MM.1S (cell line): ENCODE measurements at regions not wholly inside any gene's neighbourhood (a gene's known extent, or its start where the extent isn't known, plus 50 kb on each side); places are given as distances from the start of the nearest gene placed in this dataset.
A peak's percentile ranks its signal among the peaks of the same experiment; 100 is the strongest.

ENCODE experiments used
- DNase-seq: peaks from one replicate; pipeline ENCODE4 v3.0.0-alpha.2; 2015
- H2AFZ ChIP-seq: fragments of 300-600 bp; sonication (generic); 2 replicates; pipeline ENCODE4 v1.6.0; 2016; ENCODE audit warnings: antibody characterized with exemption, low read length
- H3F3A ChIP-seq: fragments of 300-600 bp; sonication (generic); 2 replicates; pipeline ENCODE4 v1.6.1; 2016; ENCODE audit warnings: mild to moderate bottlenecking, antibody characterized with exemption, low read length, moderate library complexity, mixed read lengths; ENCODE audit not compliant: insufficient read depth
- H3K27ac ChIP-seq: fragments of 300-600 bp; sonication (generic); 2 replicates; pipeline ENCODE4 v1.5.1; 2016; ENCODE audit warnings: mild to moderate bottlenecking, low read length
- H3K27me3 ChIP-seq: fragments of 300-600 bp; sonication (generic); replicated peaks from 2 replicates; pipeline ENCODE4 v1.6.0; 2016; ENCODE audit warnings: low read length; ENCODE audit not compliant: insufficient read depth
- H3K36me3 ChIP-seq: fragments of 300-600 bp; sonication (generic); replicated peaks from 2 replicates; pipeline ENCODE4 v1.6.1; 2016; ENCODE audit warnings: mild to moderate bottlenecking, low read length, mixed read lengths; ENCODE audit not compliant: insufficient read depth
- H3K4me1 ChIP-seq: fragments of 300-600 bp; sonication (generic); 2 replicates; pipeline ENCODE4 v1.6.1; 2016; ENCODE audit warnings: low read length, mixed read lengths
- H3K4me2 ChIP-seq: fragments of 300-600 bp; sonication (generic); 2 replicates; pipeline ENCODE4 v1.6.0; 2016; ENCODE audit warnings: low read depth, low read length
- H3K4me3 ChIP-seq: fragments of 300-600 bp; sonication (generic); 2 replicates; pipeline ENCODE4 v1.5.1; 2016; ENCODE audit warnings: low read length, mixed read lengths
- H3K79me2 ChIP-seq: fragments of 300-600 bp; sonication (generic); 2 replicates; pipeline ENCODE4 v1.6.1; 2016; ENCODE audit warnings: mixed run types, low read length, mixed read lengths
- H3K9ac ChIP-seq: fragments of 300-600 bp; sonication (generic); 2 replicates; pipeline ENCODE4 v1.6.1; 2016; ENCODE audit warnings: low read length, mixed read lengths
- H3K9me2 ChIP-seq: fragments of 300-600 bp; sonication (generic); replicated peaks from 2 replicates; pipeline ENCODE4 v1.6.1; 2016; ENCODE audit warnings: mild to moderate bottlenecking, low read length, mixed read lengths; ENCODE audit not compliant: insufficient read depth
- H3K9me3 ChIP-seq: fragments of 300-600 bp; sonication (generic); replicated peaks from 2 replicates; pipeline ENCODE4 v1.6.1; 2016; ENCODE audit warnings: mild to moderate bottlenecking, low read length, mixed read lengths; ENCODE audit not compliant: insufficient read depth
- H4K20me1 ChIP-seq: fragments of 300-600 bp; sonication (generic); 2 replicates; pipeline ENCODE4 v1.6.1; 2016; ENCODE audit warnings: mild to moderate bottlenecking, low read length, moderate library complexity, mixed read lengths; ENCODE audit not compliant: insufficient read depth
- EZH2 ChIP-seq: fragments of 300-600 bp; sonication (generic); optimal IDR thresholded peaks from 2 replicates; pipeline ENCODE3; 2017; ENCODE audit warnings: low read depth, mild to moderate bottlenecking, antibody characterized with exemption, low read length, mixed read lengths
- EZH2phosphoT487 ChIP-seq: fragments of 300-600 bp; sonication (generic); IDR thresholded peaks from 2 replicates; pipeline ENCODE4 v1.6.1; 2018; ENCODE audit warnings: antibody characterized with exemption, low read length
- TF ChIP-seq, protein P1 (sequence below): fragments of 300-600 bp; sonication (generic); IDR thresholded peaks from 2 replicates; pipeline ENCODE4 v1.5.1; 2016; ENCODE audit warnings: antibody characterized with exemption, low read length, mixed read lengths

DNA sequence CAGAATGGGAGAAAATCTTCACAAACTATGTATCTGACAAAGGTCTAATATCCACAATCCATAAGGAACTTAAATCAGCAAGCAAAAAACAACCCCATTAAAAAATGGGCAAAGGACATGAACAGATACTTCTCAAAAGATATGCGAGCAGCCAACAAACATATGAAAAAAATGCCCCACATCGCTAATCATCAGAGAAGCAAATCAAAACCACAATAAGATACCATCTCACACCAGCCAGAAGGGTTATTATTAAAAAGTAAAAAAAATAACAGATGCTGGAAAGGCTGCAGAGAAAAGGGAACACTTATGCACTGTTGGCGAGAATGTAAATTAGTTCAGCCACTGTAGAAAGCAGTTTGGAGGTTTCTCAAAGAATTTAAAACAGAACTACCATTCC lies 80.2 kb upstream of the ATP11B start:
- no peaks in the 10 kb centered on the region for H3K36me3 ChIP-seq
- H3K27ac ChIP-seq: peak overlapping the region; percentile 84; the same call in 1 of the 2 replicates
- no peaks in the 10 kb centered on the region for H4K20me1 ChIP-seq
- peaks cover 71% of the 10 kb centered on the region for H3K4me1 ChIP-seq
- peak overlapping the region; percentile 32 for H2AFZ ChIP-seq
- no peak for DNase-seq
- H3K4me3 ChIP-seq: peak overlapping the region; percentile 40
- H3K9me2 ChIP-seq: no peaks in the 10 kb centered on the region
- TF ChIP-seq EZH2phosphoT487 (no peak), EZH2 (no peak)
- TF ChIP-seq, protein P1, sequence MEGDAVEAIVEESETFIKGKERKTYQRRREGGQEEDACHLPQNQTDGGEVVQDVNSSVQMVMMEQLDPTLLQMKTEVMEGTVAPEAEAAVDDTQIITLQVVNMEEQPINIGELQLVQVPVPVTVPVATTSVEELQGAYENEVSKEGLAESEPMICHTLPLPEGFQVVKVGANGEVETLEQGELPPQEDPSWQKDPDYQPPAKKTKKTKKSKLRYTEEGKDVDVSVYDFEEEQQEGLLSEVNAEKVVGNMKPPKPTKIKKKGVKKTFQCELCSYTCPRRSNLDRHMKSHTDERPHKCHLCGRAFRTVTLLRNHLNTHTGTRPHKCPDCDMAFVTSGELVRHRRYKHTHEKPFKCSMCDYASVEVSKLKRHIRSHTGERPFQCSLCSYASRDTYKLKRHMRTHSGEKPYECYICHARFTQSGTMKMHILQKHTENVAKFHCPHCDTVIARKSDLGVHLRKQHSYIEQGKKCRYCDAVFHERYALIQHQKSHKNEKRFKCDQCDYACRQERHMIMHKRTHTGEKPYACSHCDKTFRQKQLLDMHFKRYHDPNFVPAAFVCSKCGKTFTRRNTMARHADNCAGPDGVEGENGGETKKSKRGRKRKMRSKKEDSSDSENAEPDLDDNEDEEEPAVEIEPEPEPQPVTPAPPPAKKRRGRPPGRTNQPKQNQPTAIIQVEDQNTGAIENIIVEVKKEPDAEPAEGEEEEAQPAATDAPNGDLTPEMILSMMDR: no peak; the same call in 1 of the 2 replicates
- H3K79me2 ChIP-seq: no peaks in the 10 kb centered on the region
- H3K9me3 ChIP-seq: no peaks in the 10 kb centered on the region
- H3F3A ChIP-seq: peaks cover 60% of the 10 kb centered on the region
- no peaks in the 10 kb centered on the region for H3K27me3 ChIP-seq
- H3K9ac ChIP-seq: peak overlapping the region; percentile 48; the same call in 1 of the 2 replicates
- peak overlapping the region; percentile 93 for H3K4me2 ChIP-seq

DNA sequence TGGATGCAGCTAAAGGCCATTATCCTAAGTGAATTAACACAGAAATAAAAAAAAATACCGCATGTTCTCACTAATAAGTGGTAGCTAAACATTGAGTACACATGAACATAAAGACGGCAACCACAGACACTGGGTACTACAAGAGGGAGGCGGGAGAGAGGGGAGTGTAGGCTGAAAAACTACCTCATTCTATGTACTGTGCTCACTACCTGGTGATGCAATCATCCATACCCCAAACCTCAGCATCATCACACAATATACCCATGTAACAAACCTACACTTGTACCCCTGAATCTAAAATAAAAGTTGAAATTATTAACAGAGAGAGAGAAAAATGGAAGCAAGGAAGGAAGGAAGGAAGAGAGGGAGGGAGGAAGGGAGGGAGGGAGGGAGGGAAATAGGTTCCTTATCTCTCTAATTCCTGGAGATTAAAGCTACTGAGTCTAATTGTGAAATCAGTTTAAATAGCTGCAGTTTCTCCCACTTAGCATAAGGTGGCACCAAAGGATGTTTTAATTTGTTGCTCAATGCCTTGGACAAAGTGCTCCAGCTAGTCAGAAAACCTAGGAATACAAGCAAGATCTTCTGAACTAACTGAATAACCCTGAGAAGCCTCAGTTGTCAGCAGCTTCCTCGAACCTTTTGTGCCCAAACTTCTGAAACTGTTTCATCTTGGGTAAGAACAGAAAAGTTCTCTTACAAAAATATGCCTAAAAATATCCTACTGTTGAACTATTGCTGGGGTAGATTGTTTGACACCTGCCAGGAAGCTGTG lies 79.4 kb upstream of the ATP11B start:
- Histone ChIP-seq H3K4me2 (peak overlapping the region; percentile 93), H3K9me3 (no peaks in the 10 kb centered on the region), H3K9ac (peak overlapping the region; percentile 48; the same call in 1 of the 2 replicates), H4K20me1 (no peaks in the 10 kb centered on the region), H3K4me1 (peaks cover 79% of the 10 kb centered on the region), H3K4me3 (peak overlapping the region; percentile 40), H3K9me2 (no peaks in the 10 kb centered on the region), H3K27ac (peak overlapping the region; percentile 84), H3F3A (peaks cover 61% of the 10 kb centered on the region), H3K36me3 (no peaks in the 10 kb centered on the region), H3K27me3 (no peaks in the 10 kb centered on the region), H2AFZ (peak overlapping the region; percentile 32), H3K79me2 (no peaks in the 10 kb centered on the region)
- TF ChIP-seq EZH2 (no peak), EZH2phosphoT487 (no peak)
- TF ChIP-seq, protein P1: peak; percentile 63
- peak; percentile 94 for DNase-seq

- Histone ChIP-seq H3K9me3 (no peaks in the 10 kb centered on the region), H3K4me2 (peak overlapping the region; percentile 93)
Observed at GRCh38 chr3:182715006-182715405, 78.3 kb upstream of the ATP11B start.

More at GRCh38 chr3:182715006-182715405, 78.3 kb upstream of the ATP11B start:
- H3K4me3 ChIP-seq: no peak overlapping the region; the same call in 1 of the 2 replicates
- no peak for TF ChIP-seq EZH2phosphoT487
- TF ChIP-seq EZH2: no peak
- TF ChIP-seq, protein P1: no peak
- peak; percentile 57 for DNase-seq
- H3K9ac ChIP-seq: peak overlapping the region; percentile 48; the same call in 1 of the 2 replicates
- no peaks in the 10 kb centered on the region for H3K36me3 ChIP-seq
- H3K9me2 ChIP-seq: no peaks in the 10 kb centered on the region
- H2AFZ ChIP-seq: peak overlapping the region; percentile 7
- H3K4me1 ChIP-seq: peaks cover 76% of the 10 kb centered on the region
- H3F3A ChIP-seq: peaks cover 61% of the 10 kb centered on the region
- H3K27me3 ChIP-seq: no peaks in the 10 kb centered on the region
- H3K27ac ChIP-seq: peak overlapping the region; percentile 84; the same call in 1 of the 2 replicates
- H3K79me2 ChIP-seq: no peaks in the 10 kb centered on the region
- no peaks in the 10 kb centered on the region for H4K20me1 ChIP-seq
